Mucosa of stomach (tissue), 1 donor: ENCODE measurements at regions not wholly inside any gene's neighbourhood (a gene's known extent, or its start where the extent isn't known, plus 50 kb on each side); places are given as distances from the start of the nearest gene placed in this dataset.

ENCODE experiments used
- H3K27me3 ChIP-seq: one replicate; pipeline ENCODE4 v1.7.0; 2013; ENCODE audit warnings: mild to moderate bottlenecking, low read length; ENCODE audit not compliant: control insufficient read depth, insufficient read depth
- H3K36me3 ChIP-seq: one replicate; pipeline ENCODE4 v1.7.0; 2013; ENCODE audit warnings: low read length; ENCODE audit not compliant: control insufficient read depth, insufficient read depth
- H3K4me1 ChIP-seq: one replicate; pipeline ENCODE4 v1.7.0; 2013; ENCODE audit warnings: mild to moderate bottlenecking, low read length; ENCODE audit not compliant: control insufficient read depth, insufficient read depth
- H3K4me3 ChIP-seq: one replicate; pipeline ENCODE4 v1.7.0; 2013; ENCODE audit warnings: low read length
- H3K9ac ChIP-seq: one replicate; pipeline ENCODE4 v1.7.0; 2013; ENCODE audit warnings: mild to moderate bottlenecking, low read length, moderate library complexity
- H3K9me3 ChIP-seq: one replicate; pipeline ENCODE4 v1.7.0; 2013; ENCODE audit warnings: mild to moderate bottlenecking, low read length, moderate library complexity; ENCODE audit not compliant: control insufficient read depth
- donor health status: Pancreatic carcinoma.

- peaks cover 6% of the 10 kb centered on the region for H3K27me3 ChIP-seq
- no peak overlapping the region for H3K9ac ChIP-seq
- H3K9me3 ChIP-seq, result no peaks in the 10 kb centered on the region
- H3K4me1 ChIP-seq, result no peaks in the 10 kb centered on the region
- no peak overlapping the region for H3K4me3 ChIP-seq
- no peaks in the 10 kb centered on the region for H3K36me3 ChIP-seq
These were observed 128.8 kb upstream of the NKX1-1 start for GRCh38 chr4:1534876-1535526.

GRCh38 chr4:1534095-1534872, 128.0 kb upstream of the NKX1-1 start:
- H3K9me3 ChIP-seq, result no peaks in the 10 kb centered on the region
- no peaks in the 10 kb centered on the region for H3K36me3 ChIP-seq
- no peaks in the 10 kb centered on the region for H3K4me1 ChIP-seq
- no peak overlapping the region for H3K9ac ChIP-seq
- no peak overlapping the region for H3K4me3 ChIP-seq
- H3K27me3 ChIP-seq, result peaks cover 6% of the 10 kb centered on the region

- no peaks in the 10 kb centered on the region for H3K36me3 ChIP-seq
- no peaks in the 10 kb centered on the region for H3K9me3 ChIP-seq
- H3K27me3 ChIP-seq, result peaks cover 6% of the 10 kb centered on the region
- no peaks in the 10 kb centered on the region for H3K4me1 ChIP-seq
- H3K4me3 ChIP-seq, result no peak overlapping the region
- H3K9ac ChIP-seq, result no peak overlapping the region
These were observed 127.3 kb upstream of the NKX1-1 start for GRCh38 chr4:1533501-1534064.

GRCh38 chr4:1532549-1533395, 126.5 kb upstream of the NKX1-1 start:
- Histone ChIP-seq H3K27me3 (peaks cover 6% of the 10 kb centered on the region), H3K4me3 (no peak overlapping the region)

GRCh38 chr4:1531683-1532548, 125.7 kb upstream of the NKX1-1 start:
- H3K9me3 ChIP-seq, result no peaks in the 10 kb centered on the region
- no peak overlapping the region for H3K9ac ChIP-seq
- H3K4me1 ChIP-seq, result no peaks in the 10 kb centered on the region
- H3K27me3 ChIP-seq, result peaks cover 6% of the 10 kb centered on the region
- no peaks in the 10 kb centered on the region for H3K36me3 ChIP-seq
- H3K4me3 ChIP-seq, result no peak overlapping the region

More at GRCh38 chr4:1532549-1533395, 126.5 kb upstream of the NKX1-1 start:
- no peaks in the 10 kb centered on the region for H3K36me3 ChIP-seq
- no peaks in the 10 kb centered on the region for H3K4me1 ChIP-seq
- H3K9me3 ChIP-seq, result no peaks in the 10 kb centered on the region
- no peak overlapping the region for H3K9ac ChIP-seq

- H3K27me3 ChIP-seq, result peaks cover 6% of the 10 kb centered on the region
- H3K9ac ChIP-seq, result no peak overlapping the region
- H3K9me3 ChIP-seq, result no peaks in the 10 kb centered on the region
- no peak overlapping the region for H3K4me3 ChIP-seq
- H3K4me1 ChIP-seq, result no peaks in the 10 kb centered on the region
- no peaks in the 10 kb centered on the region for H3K36me3 ChIP-seq
These were observed 124.1 kb upstream of the NKX1-1 start for GRCh38 chr4:1530356-1530755.

GRCh38 chr4:1524761-1525160, 118.5 kb upstream of the NKX1-1 start:
- Histone ChIP-seq H3K36me3 (no peaks in the 10 kb centered on the region), H3K27me3 (peaks cover 13% of the 10 kb centered on the region), H3K4me3 (no peak overlapping the region), H3K4me1 (no peaks in the 10 kb centered on the region), H3K9ac (no peak overlapping the region), H3K9me3 (no peaks in the 10 kb centered on the region)

- Histone ChIP-seq H3K9ac (no peak overlapping the region), H3K4me1 (no peaks in the 10 kb centered on the region), H3K9me3 (no peaks in the 10 kb centered on the region), H3K36me3 (no peaks in the 10 kb centered on the region), H3K27me3 (peaks cover 18% of the 10 kb centered on the region), H3K4me3 (no peak overlapping the region)
These were observed 117.8 kb upstream of the NKX1-1 start for GRCh38 chr4:1523907-1524636.

GRCh38 chr4:1523506-1523905, 117.3 kb upstream of the NKX1-1 start:
- peaks cover 19% of the 10 kb centered on the region for H3K27me3 ChIP-seq
- no peaks in the 10 kb centered on the region for H3K4me1 ChIP-seq
- no peaks in the 10 kb centered on the region for H3K9me3 ChIP-seq
- no peak overlapping the region for H3K9ac ChIP-seq
- no peaks in the 10 kb centered on the region for H3K36me3 ChIP-seq
- no peak overlapping the region for H3K4me3 ChIP-seq

- Histone ChIP-seq H3K4me3 (no peak overlapping the region), H3K4me1 (no peaks in the 10 kb centered on the region), H3K9ac (no peak overlapping the region), H3K9me3 (no peaks in the 10 kb centered on the region), H3K27me3 (peaks cover 19% of the 10 kb centered on the region), H3K36me3 (no peaks in the 10 kb centered on the region)
These were observed 116.8 kb upstream of the NKX1-1 start for GRCh38 chr4:1523033-1523432.

GRCh38 chr4:1522606-1523005, 116.4 kb upstream of the NKX1-1 start:
- Histone ChIP-seq H3K4me1 (no peaks in the 10 kb centered on the region), H3K4me3 (no peak overlapping the region), H3K36me3 (no peaks in the 10 kb centered on the region), H3K27me3 (peaks cover 24% of the 10 kb centered on the region), H3K9me3 (no peaks in the 10 kb centered on the region), H3K9ac (no peak overlapping the region)
